HCT116 (cell line): ENCODE measurements at regions not wholly inside any gene's neighbourhood (a gene's known extent, or its start where the extent isn't known, plus 50 kb on each side); places are given as distances from the start of the nearest gene placed in this dataset.

ENCODE experiments used
- ATAC-seq: fragments of 200-7000 bp; cut with Tn5 transposase; 2 replicates; pipeline ENCODE4 v1.9.1; 2020; ENCODE audit warnings: mild to moderate bottlenecking, moderate library complexity
- BruUV-seq: library from RNA; stranded (reverse); fragments of 400-500 nt; replicated peaks from 2 replicates; lab custom pipeline; 2021; lab: Mats Ljungman, UMichigan
- CTCF ChIA-PET: fragments of 300-600 bp; sonication (Branson Sonifier 250); formaldehyde crosslinking; loops from one replicate; lab custom pipeline; 2021; ENCODE audit warnings: antibody characterized with exemption; lab: Charles Lee
- POLR2A ChIA-PET: fragments of 300-600, 350-600 bp; sonication (Branson Sonifier 250); formaldehyde crosslinking; loops from one replicate; lab custom pipeline; 2021; ENCODE audit warnings: antibody characterized with exemption; lab: Charles Lee
- RAD21 ChIA-PET, 2 experiments: fragments of 300-600 bp; sonication (Branson Sonifier 250); formaldehyde crosslinking; loops; one replicate each; lab custom pipeline; 2023; ENCODE audit warnings: low total read pairs in 2 of 2; ENCODE audit not compliant: uncharacterized antibody in 2 of 2, unreplicated experiment in 2 of 2, low non-redundant PET in 1 of 2; lab: Charles Lee
- DNase-seq: peaks from one replicate; pipeline ENCODE4 v3.0.0-alpha.2; 2010; ENCODE audit warnings: low read depth, low spot score
- H2AFZ ChIP-seq: fragments of 200-600 bp; shearing (Covaris generic), sonication (generic); 2 replicates; pipeline ENCODE4 v1.6.1; 2017; ENCODE audit warnings: low read depth, mixed run types, mixed read lengths, antibody characterized with exemption, low read length; ENCODE audit not compliant: poor library complexity, severe bottlenecking
- H3K27ac ChIP-seq: 2 replicates; pipeline ENCODE4 v1.5.1; 2012; ENCODE audit warnings: low read depth, low read length
- H3K27me3 ChIP-seq: fragments of 200-600 bp; sonication (generic); 2 replicates; pipeline ENCODE4 v1.6.1; 2016; ENCODE audit warnings: mixed run types, low read length, mixed read lengths; ENCODE audit not compliant: insufficient read depth
- H3K36me3 ChIP-seq, 2 experiments: fragments of 200-500 bp in 1 of 2; fragments of 200-600 bp in 1 of 2; sonication (Bioruptor generic) in 1 of 2; sonication (generic) in 1 of 2; 2 replicates each; pipeline versions ENCODE4 v1.5.1 to v1.6.1; 2014 to 2016; ENCODE audit warnings: low read length in 2 of 2, inconsistent platforms in 1 of 2, mixed read lengths in 1 of 2, mixed run types in 1 of 2; ENCODE audit not compliant: insufficient read depth in 2 of 2, control insufficient read depth in 1 of 2
- H3K4me1 ChIP-seq, 2 experiments: fragments of 200-600 bp in 1 of 2; sonication (generic) in 1 of 2; 2 replicates each; pipeline versions ENCODE4 v1.5.1 to v1.6.1; 2012 to 2017; ENCODE audit warnings: low read length in 2 of 2, inconsistent platforms in 1 of 2, mild to moderate bottlenecking in 1 of 2, mixed read lengths in 1 of 2, mixed run types in 1 of 2, moderate library complexity in 1 of 2; ENCODE audit not compliant: insufficient read depth in 2 of 2, control insufficient read depth in 1 of 2
- H3K4me2 ChIP-seq: fragments of 200-600 bp; sonication (generic); 2 replicates; pipeline ENCODE4 v1.6.1; 2017; ENCODE audit warnings: mixed run types, low read length, mixed read lengths
- H3K4me3 ChIP-seq, 2 experiments: fragments of 200-600 bp in 1 of 2; sonication (generic) in 1 of 2; replicated peaks in 1 of 2; 2 replicates each; pipeline ENCODE4 v1.5.1; 2011 to 2016; ENCODE audit warnings: low read length in 2 of 2, control low read depth in 1 of 2, low read depth in 1 of 2, mild to moderate bottlenecking in 1 of 2, mixed read lengths in 1 of 2, mixed run types in 1 of 2
- H3K79me2 ChIP-seq: fragments of 200-600 bp; sonication (generic); 2 replicates; pipeline ENCODE4 v1.6.1; 2017; ENCODE audit warnings: mild to moderate bottlenecking, mixed run types, low read length, moderate library complexity, mixed read lengths; ENCODE audit not compliant: insufficient read depth
- H3K9ac ChIP-seq: fragments of 200-600 bp; sonication (generic); 2 replicates; pipeline ENCODE4 v1.6.1; 2016; ENCODE audit warnings: low read length, mixed read lengths
- H3K9me2 ChIP-seq: fragments of 200-600 bp; sonication (generic), shearing (Covaris generic); 2 replicates; pipeline ENCODE4 v1.6.1; 2017; ENCODE audit warnings: mixed run types, mild to moderate bottlenecking, moderate library complexity; ENCODE audit not compliant: insufficient read depth
- H3K9me3 ChIP-seq, 2 experiments: fragments of 200-500 bp in 1 of 2; fragments of 200-600 bp in 1 of 2; sonication (Bioruptor generic) in 1 of 2; sonication (generic) in 1 of 2; 2 replicates each; pipeline ENCODE4 v1.6.1; 2014 to 2017; ENCODE audit warnings: low read length in 2 of 2, mixed read lengths in 2 of 2, inconsistent platforms in 1 of 2, low read depth in 1 of 2, mild to moderate bottlenecking in 1 of 2, mixed run types in 1 of 2, moderate library complexity in 1 of 2; ENCODE audit not compliant: control insufficient read depth in 1 of 2, insufficient read depth in 1 of 2
- H4K20me1 ChIP-seq: fragments of 200-600 bp; sonication (generic), shearing (Covaris generic); 2 replicates; pipeline ENCODE4 v1.6.1; 2017; ENCODE audit warnings: mixed run types, mild to moderate bottlenecking, moderate library complexity; ENCODE audit not compliant: insufficient read depth
- CBX3 ChIP-seq: IDR thresholded peaks from 2 replicates; pipeline ENCODE4 v1.6.1; 2012; ENCODE audit warnings: low read depth
- CEBPB ChIP-seq: IDR thresholded peaks from 2 replicates; pipeline ENCODE4 v1.6.1; 2012; ENCODE audit warnings: low read depth
- EGR1 ChIP-seq: IDR thresholded peaks from 2 replicates; pipeline ENCODE4 v1.6.1; 2012; ENCODE audit warnings: low read depth
- EZH2 ChIP-seq: fragments of 200-600 bp; sonication (generic); IDR thresholded peaks from 2 replicates; pipeline ENCODE4 v1.6.1; 2017; ENCODE audit warnings: antibody characterized with exemption, mixed run types
- EZH2phosphoT487 ChIP-seq: fragments of 200-600 bp; IDR thresholded peaks from 2 replicates; pipeline ENCODE4 v1.6.1; 2018; ENCODE audit warnings: antibody characterized with exemption, borderline replicate concordance
- FOSL1 ChIP-seq: IDR thresholded peaks from 2 replicates; pipeline ENCODE4 v1.6.1; 2012; ENCODE audit warnings: low read depth
- JUND ChIP-seq: IDR thresholded peaks from 2 replicates; pipeline ENCODE4 v1.6.1; 2012
- POLR2AphosphoS5 ChIP-seq: IDR thresholded peaks from 2 replicates; pipeline ENCODE4 v1.6.1; 2011; ENCODE audit warnings: mild to moderate bottlenecking, low read depth, low read length, moderate library complexity
- SIN3A ChIP-seq: IDR thresholded peaks from 2 replicates; pipeline ENCODE4 v1.6.1; 2012; ENCODE audit warnings: low read depth
- SP1 ChIP-seq: IDR thresholded peaks from 2 replicates; pipeline ENCODE4 v1.6.1; 2012; ENCODE audit warnings: low read depth
- SRF ChIP-seq: IDR thresholded peaks from 2 replicates; pipeline ENCODE4 v1.6.1; 2012; ENCODE audit warnings: low read depth
- TCF7L2 ChIP-seq: IDR thresholded peaks from 2 replicates; pipeline ENCODE4 v1.7.0; 2011; ENCODE audit warnings: borderline replicate concordance, inconsistent platforms; ENCODE audit not compliant: insufficient read depth, insufficient read length; ENCODE audit errors: extremely low read depth
- ZFX ChIP-seq: fragments of 450-650 bp; IDR thresholded peaks from 2 replicates; pipeline ENCODE4 v1.6.1; 2017
- ZNF274 ChIP-seq: fragments of 200-500 bp; sonication (Bioruptor generic); IDR thresholded peaks from 2 replicates; pipeline ENCODE4 v1.6.1; 2014; ENCODE audit warnings: mild to moderate bottlenecking, low read depth, low read length, inconsistent platforms
- intact Hi-C: fragments of 100-400 bp; cut with micrococcal nuclease; formaldehyde crosslinking; loops from 2 replicates; pipeline ENCODE4 v1.10.0; 2022
- TF ChIP-seq, protein P1 (sequence below): IDR thresholded peaks from 2 replicates; pipeline ENCODE4 v1.6.1; 2012; ENCODE audit warnings: low read depth
- TF ChIP-seq, protein P2 (sequence below): IDR thresholded peaks from 2 replicates; pipeline ENCODE4 v1.6.1; 2012
- TF ChIP-seq, protein P3 (sequence below): IDR thresholded peaks from 2 replicates; pipeline ENCODE4 v1.6.1; 2011; ENCODE audit warnings: mild to moderate bottlenecking, low read length, moderate library complexity; ENCODE audit not compliant: insufficient replicate concordance; ENCODE audit errors: extremely low read depth
- TF ChIP-seq, protein P4 (sequence below): IDR thresholded peaks from 2 replicates; pipeline ENCODE4 v1.6.1; 2012

DNA sequence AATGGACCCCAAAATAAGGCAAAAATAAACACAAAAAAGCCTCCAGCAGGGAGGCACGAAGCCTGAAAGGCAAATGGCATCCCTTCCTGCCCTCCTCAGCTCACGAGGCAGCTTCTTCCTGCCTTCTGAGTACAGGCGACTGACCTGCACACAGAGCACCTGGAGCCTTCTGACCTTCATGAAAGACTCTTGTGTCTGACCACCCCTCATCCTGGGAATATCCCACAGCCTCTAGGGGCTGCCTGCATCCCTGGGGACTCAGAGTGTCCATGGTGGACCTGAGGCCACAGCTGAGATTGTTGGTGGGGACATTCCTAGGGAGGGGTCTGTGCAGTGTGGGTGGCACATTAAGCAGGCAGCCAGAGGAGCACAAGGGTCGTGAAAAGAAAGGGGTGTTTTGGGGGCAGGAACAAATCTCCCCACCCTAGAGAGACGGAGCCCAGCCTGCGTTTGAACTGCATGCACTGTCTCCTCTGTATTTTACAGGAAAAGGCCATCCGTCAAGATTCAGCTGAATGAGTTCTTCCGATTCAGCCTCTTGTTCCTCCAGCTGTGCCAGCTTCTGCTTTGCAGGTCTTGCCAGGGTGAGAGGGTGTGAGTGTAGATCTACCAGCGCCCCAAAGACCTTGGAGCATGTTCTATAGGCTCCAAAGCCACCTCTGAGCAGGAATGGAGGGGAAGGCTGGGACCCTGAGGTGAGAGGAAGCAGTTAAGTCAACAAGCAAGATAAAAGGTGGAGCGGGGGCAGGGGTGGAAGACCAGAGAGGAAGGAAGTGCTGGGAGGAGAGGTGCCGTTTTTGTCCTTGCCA, 80.4 kb upstream of the MEF2A start:
- no peak for DNase-seq
- H3K4me1 ChIP-seq, result peaks cover 11 to 20% of the 10 kb centered on the region in 2 experiments; a peak in 3 of 4 replicates
- no peaks in the 10 kb centered on the region for H3K9me2 ChIP-seq
- H3K9ac ChIP-seq, result no peak overlapping the region
- H3K27me3 ChIP-seq, result no peaks in the 10 kb centered on the region
- intact Hi-C loops, result no loop called here
- peak overlapping the region; percentile 70 for H3K4me2 ChIP-seq
- no peak for ATAC-seq
- no peaks in the 10 kb centered on the region for H3K79me2 ChIP-seq
- H3K4me3 ChIP-seq, result no peak overlapping the region
- ChIA-PET CTCF (no interaction called here), RAD21 (no interaction called here)
- no TSS peak for BruUV-seq
- TF ChIP-seq ZFX, result no peak
- TF ChIP-seq EZH2phosphoT487, result no peak
- TF ChIP-seq, protein P1, sequence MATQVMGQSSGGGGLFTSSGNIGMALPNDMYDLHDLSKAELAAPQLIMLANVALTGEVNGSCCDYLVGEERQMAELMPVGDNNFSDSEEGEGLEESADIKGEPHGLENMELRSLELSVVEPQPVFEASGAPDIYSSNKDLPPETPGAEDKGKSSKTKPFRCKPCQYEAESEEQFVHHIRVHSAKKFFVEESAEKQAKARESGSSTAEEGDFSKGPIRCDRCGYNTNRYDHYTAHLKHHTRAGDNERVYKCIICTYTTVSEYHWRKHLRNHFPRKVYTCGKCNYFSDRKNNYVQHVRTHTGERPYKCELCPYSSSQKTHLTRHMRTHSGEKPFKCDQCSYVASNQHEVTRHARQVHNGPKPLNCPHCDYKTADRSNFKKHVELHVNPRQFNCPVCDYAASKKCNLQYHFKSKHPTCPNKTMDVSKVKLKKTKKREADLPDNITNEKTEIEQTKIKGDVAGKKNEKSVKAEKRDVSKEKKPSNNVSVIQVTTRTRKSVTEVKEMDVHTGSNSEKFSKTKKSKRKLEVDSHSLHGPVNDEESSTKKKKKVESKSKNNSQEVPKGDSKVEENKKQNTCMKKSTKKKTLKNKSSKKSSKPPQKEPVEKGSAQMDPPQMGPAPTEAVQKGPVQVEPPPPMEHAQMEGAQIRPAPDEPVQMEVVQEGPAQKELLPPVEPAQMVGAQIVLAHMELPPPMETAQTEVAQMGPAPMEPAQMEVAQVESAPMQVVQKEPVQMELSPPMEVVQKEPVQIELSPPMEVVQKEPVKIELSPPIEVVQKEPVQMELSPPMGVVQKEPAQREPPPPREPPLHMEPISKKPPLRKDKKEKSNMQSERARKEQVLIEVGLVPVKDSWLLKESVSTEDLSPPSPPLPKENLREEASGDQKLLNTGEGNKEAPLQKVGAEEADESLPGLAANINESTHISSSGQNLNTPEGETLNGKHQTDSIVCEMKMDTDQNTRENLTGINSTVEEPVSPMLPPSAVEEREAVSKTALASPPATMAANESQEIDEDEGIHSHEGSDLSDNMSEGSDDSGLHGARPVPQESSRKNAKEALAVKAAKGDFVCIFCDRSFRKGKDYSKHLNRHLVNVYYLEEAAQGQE, result no peak
- no peak for TF ChIP-seq POLR2AphosphoS5
- TF ChIP-seq FOSL1, result no peak
- TF ChIP-seq SRF, result no peak
- TF ChIP-seq, protein P2, sequence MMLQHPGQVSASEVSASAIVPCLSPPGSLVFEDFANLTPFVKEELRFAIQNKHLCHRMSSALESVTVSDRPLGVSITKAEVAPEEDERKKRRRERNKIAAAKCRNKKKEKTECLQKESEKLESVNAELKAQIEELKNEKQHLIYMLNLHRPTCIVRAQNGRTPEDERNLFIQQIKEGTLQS, result no peak
- TF ChIP-seq SIN3A, result no peak
- TF ChIP-seq CBX3, result no peak
- no peak for TF ChIP-seq TCF7L2
- TF ChIP-seq SP1, result no peak
- TF ChIP-seq EZH2, result no peak
- TF ChIP-seq CEBPB, result no peak
- no peak for TF ChIP-seq ZNF274
- no peak for TF ChIP-seq EGR1
- TF ChIP-seq, protein P3, sequence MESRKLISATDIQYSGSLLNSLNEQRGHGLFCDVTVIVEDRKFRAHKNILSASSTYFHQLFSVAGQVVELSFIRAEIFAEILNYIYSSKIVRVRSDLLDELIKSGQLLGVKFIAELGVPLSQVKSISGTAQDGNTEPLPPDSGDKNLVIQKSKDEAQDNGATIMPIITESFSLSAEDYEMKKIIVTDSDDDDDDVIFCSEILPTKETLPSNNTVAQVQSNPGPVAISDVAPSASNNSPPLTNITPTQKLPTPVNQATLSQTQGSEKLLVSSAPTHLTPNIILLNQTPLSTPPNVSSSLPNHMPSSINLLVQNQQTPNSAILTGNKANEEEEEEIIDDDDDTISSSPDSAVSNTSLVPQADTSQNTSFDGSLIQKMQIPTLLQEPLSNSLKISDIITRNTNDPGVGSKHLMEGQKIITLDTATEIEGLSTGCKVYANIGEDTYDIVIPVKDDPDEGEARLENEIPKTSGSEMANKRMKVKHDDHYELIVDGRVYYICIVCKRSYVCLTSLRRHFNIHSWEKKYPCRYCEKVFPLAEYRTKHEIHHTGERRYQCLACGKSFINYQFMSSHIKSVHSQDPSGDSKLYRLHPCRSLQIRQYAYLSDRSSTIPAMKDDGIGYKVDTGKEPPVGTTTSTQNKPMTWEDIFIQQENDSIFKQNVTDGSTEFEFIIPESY, result no peak
- TF ChIP-seq, protein P4, sequence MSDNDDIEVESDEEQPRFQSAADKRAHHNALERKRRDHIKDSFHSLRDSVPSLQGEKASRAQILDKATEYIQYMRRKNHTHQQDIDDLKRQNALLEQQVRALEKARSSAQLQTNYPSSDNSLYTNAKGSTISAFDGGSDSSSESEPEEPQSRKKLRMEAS, result no peak
- TF ChIP-seq JUND, result no peak
- TF ChIP-seq, all 23 proteins: peak for 0
- POLR2A ChIA-PET, result no interaction called here
- no peak overlapping the region for H2AFZ ChIP-seq
- no peaks in the 10 kb centered on the region for H3K9me3 ChIP-seq
- no peaks in the 10 kb centered on the region for H3K36me3 ChIP-seq
- H3K27ac ChIP-seq, result no peak overlapping the region
- no peaks in the 10 kb centered on the region for H4K20me1 ChIP-seq
